ENCODE measurements at regions not wholly inside any gene's neighbourhood (a gene's known extent, or its start where the extent isn't known, plus 50 kb on each side); places are given as distances from the start of the nearest gene placed in this dataset.
A peak's percentile ranks its signal among the peaks of the same experiment; 100 is the strongest.

- no peak for DNase-seq
Observed at GRCh38 chr5:164934039-164934438, 1428.6 kb downstream of the MAT2B start.

DNA sequence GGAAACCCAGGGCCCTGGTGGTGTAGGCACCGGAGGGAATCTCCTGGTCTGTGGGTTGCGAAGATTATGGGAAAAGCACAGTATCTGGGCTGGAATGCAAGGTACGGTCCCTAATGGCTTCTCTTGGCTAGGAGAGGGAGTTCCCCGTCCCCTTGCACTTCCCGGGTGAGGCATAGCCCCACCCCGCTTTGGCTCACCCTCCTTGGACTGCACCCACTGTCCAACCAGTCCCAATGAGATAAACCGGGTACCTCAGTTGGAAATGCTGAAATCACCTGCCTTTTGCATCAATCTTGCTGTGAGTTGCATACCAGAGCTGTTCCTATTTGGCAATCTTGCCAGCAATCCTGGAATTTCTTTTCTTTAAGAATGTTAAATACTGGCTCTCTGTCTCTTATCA lies 1429.1 kb downstream of the MAT2B start:
- no peak for DNase-seq

GRCh38 chr5:164941132-164941531 lies 1435.7 kb downstream of the MAT2B start:
- no peak for DNase-seq

DNA sequence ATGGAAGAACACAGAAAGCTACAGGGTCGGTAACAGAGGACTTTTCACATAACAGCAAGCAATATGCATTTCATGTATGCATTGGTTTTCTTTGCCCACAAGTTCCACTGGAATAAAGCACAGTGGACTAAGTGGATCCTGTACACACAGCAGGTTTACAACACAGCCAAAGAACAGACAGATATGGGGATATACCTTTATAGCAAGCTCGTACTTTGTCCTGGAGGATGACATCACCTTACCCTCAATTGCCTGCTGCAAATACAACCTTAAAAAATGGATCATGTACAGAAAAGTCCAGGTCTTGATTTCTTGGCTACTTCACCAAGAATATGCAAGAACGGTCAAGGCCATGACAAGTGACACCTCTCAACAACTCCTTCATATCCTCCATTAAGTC lies 1445.5 kb downstream of the MAT2B start:
- DNase-seq = no peak

GRCh38 chr5:164951570-164951969 lies 1446.2 kb downstream of the MAT2B start:
- peak in 1 of 2 experiments; percentile 13 for DNase-seq

DNA sequence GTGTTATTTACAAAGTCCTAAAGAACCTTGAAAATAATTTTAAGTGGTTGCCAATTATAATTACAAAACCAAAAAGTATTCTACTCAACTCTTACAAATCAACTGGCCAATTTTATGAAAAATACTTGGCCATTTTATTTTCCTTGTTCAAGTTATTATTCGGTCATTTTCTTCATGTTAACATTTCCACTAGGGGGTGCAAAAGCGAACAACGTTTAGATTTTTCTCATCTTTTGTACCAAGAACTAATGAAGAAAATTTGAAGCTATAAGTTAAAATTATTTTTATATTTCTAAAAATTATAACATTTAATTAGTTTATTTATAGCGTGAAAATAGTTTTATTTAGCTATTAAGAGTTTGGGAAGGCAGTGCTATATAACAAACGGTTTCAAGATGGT lies 1453.3 kb downstream of the MAT2B start:
- peak in 1 of 2 experiments; percentile 7 for DNase-seq

DNA sequence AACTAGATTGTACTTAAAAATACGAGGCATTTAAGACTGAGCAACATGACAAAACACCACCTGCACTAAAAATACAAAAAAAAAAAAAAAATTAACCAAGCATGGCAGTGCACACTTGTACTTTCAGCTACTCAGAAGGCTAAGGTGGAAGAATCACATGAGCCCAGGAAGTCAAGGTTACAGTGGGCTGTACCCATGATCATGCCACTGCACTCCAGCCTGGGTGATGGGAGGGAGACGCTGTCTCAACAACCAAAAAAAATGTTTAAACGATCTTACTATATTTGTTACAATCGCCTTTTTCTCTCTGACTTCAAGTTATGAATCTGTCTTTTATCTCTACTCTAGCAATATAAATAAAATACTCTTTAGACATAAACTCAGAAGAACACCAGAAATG lies 1454.3 kb downstream of the MAT2B start:
- DNase-seq = no peak

DNA sequence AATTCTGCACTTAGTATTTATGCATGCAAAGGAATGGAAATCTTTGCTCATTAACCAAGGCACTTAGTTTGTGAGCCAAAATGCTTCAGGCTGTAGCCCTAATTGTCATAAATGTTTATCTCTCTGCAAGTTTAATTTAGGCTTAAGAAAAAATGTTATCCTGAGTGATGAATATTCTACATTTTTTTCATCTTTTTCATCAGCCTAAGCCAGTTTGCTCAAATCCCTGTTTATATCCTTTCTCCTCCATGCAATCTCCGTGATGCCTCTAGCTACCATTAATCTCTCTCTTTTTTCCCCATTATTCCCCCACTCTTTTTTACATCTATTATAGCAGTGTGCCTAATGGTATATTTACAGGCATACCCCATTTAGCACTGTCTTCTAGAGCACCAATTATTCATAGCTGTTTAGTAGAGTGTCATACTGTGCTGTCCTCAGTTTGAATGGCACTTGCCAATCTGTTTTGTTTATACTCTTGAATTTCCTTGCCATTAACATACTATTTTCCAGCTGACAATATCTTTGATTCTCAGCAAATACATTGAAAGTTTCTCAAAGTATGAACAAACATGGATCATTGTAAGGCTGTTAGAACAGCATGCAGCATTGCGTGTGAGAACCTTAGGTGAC lies 1457.0 kb downstream of the MAT2B start:
- DNase-seq = no peak

DNA sequence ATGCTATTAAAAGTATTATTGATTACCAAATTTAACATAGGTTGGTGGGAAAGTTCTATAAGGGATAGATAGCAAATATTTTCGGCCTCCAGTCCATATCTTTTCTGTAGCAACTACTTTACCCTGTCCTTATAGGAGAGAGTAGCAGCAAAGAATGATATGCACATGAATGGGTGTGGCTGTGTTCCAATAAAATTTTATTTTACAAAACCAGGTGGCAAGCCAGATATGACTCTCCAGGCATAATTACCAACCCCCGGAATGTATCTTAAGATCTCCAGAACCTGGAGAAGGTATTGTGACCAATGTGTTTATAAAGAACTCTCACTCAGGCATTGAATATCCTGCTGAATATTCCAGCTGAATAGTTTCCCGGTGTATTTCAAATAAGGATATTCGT lies 1461.2 kb downstream of the MAT2B start:
- DNase-seq = no peak

DNA sequence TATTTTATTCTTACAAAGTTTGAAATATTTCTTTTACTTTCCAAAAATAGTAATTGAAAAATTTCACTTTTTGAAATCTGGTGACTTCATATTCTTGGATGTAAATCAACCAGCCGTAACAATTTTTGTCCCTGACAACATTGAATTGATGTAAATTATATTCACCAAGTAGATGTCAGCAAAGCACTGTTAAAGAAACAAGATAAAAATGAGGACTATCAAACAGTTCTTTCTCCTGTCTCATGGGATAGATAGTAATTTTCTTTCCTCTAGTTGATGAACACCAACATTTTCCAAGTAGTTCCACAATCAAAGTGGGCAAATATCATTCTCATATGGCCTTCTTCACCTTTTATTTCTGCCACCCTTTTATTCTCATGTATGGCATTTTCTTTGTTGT lies 1461.9 kb downstream of the MAT2B start:
- DNase-seq = no peak

GRCh38 chr5:164972973-164973372 lies 1467.6 kb downstream of the MAT2B start:
- no peak for DNase-seq

DNA sequence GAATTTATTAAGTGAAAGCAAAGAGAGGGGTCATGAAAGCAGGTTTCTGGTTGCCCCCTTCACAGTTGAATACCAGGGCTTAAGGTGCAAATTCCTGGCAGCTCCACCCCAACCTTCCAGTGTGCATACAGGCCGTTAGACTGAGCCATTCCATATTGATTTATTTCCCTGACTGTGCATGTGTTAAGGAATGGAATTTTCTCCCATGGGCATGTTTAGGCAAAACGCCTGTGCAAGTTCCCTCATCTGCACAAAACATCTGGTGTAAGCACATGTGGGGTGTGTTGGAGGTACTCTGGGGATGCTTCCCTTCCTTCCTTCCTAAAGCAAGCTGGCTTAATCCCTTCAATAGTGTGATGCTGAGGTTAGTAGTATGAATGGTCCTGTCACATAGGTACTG lies 1470.6 kb downstream of the MAT2B start:
- DNase-seq = no peak

DNA sequence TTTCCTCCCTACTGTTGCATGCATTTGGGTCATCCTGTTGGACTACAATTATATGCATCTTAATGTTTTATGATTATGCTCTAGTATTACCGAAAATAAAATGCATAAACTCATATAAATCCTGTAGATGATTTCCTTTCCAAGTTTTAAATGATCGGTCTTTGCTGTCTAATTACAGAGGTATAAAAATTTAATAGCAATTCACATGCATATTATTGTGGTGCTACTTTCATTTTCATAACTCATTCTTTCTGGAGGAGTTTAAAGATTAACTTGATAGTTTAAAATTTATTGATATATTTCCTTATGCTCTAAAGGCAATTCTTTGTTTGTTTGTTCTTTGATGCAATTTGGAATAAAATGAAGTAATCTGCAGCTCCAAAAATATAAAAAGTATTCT lies 1475.1 kb downstream of the MAT2B start:
- DNase-seq = no peak

GRCh38 chr5:164998142-164998541 lies 1492.7 kb downstream of the MAT2B start:
- DNase-seq = no peak

GRCh38 chr5:164998590-164998989 lies 1493.2 kb downstream of the MAT2B start:
- no peak for DNase-seq

- peak in 1 of 2 experiments; percentile 19 for DNase-seq
Observed at GRCh38 chr5:165000479-165001190, 1495.2 kb downstream of the MAT2B start.

DNA sequence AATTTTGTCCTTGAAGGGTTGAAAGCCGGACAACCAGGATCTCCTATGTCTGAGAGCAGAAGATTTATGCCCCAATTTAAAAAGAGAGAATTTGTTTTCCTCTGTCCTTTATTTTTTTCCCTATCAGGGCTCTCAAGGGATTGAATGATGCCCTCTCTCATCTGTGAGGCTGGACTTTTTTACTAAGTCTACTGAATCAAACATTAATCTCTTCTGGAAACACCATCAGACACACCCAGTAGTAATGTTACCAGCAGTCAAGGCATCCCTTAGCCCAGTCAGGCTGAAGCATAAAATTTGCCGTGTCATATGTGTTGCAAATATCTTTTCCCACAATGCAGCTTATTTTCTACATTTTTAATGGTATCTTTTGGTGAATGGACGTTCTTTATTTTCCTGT lies 1497.9 kb downstream of the MAT2B start:
- DNase-seq = no peak

GRCh38 chr5:165004175-165004574 lies 1498.8 kb downstream of the MAT2B start:
- DNase-seq = no peak

DNA sequence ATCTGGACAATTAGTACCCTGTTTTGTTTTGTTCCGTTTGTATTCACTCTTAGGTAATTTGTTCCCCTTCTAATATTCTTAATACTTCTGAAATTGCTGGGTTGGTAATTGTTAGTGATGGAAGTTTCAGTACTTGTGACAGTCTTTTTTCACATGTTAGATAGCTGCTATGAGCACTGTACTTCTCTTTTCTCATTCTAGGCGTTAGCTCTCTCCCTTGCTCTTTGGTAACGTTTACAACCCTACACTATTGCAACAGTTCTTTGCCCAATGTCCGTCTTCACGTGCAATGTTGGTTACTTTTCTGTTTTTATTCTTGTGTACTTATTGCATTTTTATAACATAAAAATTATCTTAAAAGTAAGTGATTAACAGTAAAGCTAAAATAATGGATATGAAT lies 1509.0 kb downstream of the MAT2B start:
- DNase-seq = no peak

DNA sequence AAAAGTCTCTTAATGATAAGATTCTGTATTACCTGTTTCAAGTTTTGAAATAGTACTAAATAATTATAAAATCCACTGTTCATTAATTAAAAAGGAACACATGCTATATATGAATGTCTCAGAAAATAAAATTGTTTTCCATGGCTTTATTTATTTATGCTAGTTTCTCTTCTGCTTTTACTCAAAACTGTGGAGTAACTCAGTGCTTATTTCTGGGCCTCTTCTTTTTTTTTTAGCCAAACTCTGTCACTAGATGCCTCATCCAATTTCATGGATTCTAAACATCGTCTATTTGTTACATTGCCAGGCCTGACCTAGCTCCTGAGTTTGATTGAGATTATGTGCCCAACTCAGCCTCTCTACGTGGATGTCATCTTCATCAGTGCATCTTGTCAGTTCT lies 1509.7 kb downstream of the MAT2B start:
- no peak for DNase-seq

DNA sequence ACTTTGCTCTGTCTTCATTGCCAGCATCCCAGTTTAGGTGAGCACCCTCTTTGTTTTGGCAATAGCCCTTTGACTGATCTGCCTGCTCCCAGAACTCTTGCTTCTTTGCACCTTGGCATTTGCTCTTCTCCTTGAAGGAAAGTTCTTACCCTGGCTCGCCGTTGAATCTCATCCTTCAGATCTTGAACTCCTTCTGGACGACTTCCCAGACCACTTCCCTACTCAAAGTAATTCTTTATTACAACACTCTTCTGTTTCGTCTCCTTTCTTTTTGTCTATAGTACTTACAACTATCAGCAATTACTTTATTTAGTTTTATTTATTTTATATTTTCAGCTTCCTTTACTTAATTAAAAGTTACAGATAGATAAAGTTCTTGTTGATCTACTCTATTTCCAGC lies 1510.1 kb downstream of the MAT2B start:
- DNase-seq = no peak

DNA sequence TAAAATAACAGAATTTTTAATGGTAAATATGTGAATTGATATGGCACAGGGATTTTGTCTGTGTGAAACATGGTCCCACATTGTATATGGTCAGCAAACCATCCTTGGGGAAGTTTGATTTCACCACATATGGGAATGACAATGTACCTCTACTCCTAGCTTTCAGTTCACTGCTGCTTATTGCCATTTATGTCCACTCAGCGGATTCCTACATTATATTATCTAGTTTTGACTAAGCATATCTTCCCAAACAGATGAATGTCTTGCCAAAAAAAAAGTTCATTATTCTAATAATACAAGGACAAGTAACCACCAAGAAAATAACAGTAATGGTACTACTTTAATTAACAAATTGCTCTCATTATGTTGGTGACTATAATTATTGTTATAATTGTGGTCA lies 1521.6 kb downstream of the MAT2B start:
- no peak for DNase-seq

DNA sequence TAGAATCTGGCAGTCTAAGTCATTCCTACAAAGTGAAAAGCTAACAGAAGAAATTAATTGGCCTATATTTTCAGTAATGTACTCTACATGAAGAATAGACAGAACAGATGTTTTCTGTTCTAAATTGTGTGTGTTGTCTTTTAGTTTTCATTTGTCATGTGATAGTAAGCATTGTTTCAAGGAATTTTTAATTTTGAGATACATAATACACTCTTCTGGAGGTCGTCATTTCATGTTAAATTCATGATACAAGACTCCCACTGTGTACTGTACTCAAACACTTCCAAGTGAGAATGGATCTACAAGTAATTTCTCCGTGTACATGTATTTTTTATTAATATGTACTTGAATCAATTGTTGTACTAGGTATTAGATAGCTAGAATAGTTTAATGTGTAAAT lies 1522.9 kb downstream of the MAT2B start:
- DNase-seq = no peak

DNA sequence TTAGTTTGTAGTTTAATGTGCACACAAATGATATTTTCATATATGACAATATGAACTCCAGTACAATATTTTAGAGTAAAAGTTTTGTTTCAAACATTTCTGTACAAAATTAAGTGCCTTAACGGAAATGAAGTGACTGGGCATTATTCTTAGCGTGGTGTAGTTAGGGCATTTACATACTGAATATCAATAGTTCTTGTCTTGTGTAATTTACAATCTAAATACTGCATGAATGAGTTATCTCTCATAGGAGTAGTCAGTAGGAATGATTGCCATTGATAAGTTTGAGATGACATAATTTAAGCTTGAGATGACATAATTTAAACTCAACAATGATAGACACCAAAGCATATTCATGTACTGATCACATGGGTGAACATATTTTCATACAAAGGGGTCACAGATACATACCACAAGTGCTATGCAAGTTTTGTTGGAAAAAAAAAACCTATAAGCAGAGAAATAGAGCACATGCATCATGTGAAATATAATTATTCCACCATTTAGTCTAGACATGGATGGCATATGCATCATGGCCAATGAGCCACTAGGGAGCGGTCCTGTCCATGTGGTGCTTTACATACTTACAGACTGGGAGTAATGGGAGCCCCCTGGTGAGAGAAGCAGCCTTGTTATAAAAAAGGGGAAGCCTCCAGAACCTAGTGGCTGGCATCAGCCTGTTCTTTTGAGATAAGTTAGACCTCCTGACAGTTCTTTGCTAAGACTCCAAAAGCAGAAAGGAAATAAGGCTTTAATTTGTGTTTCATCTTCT lies 1523.9 kb downstream of the MAT2B start:
- peak in 1 of 2 experiments; percentile 43 for DNase-seq
